A673 (cell line): ENCODE measurements at regions not wholly inside any gene's neighbourhood (a gene's known extent, or its start where the extent isn't known, plus 50 kb on each side); places are given as distances from the start of the nearest gene placed in this dataset.

Source experiments
- BruUV-seq: library from RNA; stranded (reverse); fragments of 400-500 nt; replicated peaks from 2 replicates; lab custom pipeline; 2021; lab: Mats Ljungman, UMichigan
- CTCF ChIA-PET: fragments of 300-600 bp; sonication (Branson Sonifier 250); formaldehyde crosslinking; loops from one replicate; lab custom pipeline; 2022; ENCODE audit warnings: antibody characterized with exemption; lab: Charles Lee
- POLR2A ChIA-PET: fragments of 300-600 bp; sonication (Branson Sonifier 250); formaldehyde crosslinking; loops from one replicate; lab custom pipeline; 2022; ENCODE audit warnings: antibody characterized with exemption; ENCODE audit not compliant: low non-redundant PET; lab: Charles Lee
- DNase-seq: peaks from one replicate; pipeline ENCODE4 v3.0.0-alpha.2; 2015; ENCODE audit warnings: low spot score
- H3K27ac ChIP-seq: fragments of 200-600 bp; sonication (generic); 2 replicates; pipeline ENCODE4 v1.5.1; 2016; ENCODE audit warnings: mixed run types, low read depth, mild to moderate bottlenecking, mixed read lengths, antibody characterized with exemption, low read length; ENCODE audit not compliant: poor library complexity, severe bottlenecking
- H3K27me3 ChIP-seq: fragments of 200-600 bp; sonication (generic); replicated peaks from 2 replicates; pipeline ENCODE4 v1.6.1; 2017; ENCODE audit warnings: mixed run types, low read depth, mild to moderate bottlenecking, mixed read lengths, antibody characterized with exemption, low read length; ENCODE audit not compliant: insufficient read depth, poor library complexity
- H3K36me3 ChIP-seq: fragments of 200-600 bp; sonication (generic); 2 replicates; pipeline ENCODE4 v1.6.1; 2016; ENCODE audit warnings: mixed run types, mild to moderate bottlenecking, mixed read lengths, antibody characterized with exemption, low read length; ENCODE audit not compliant: insufficient read depth, poor library complexity, severe bottlenecking
- H3K4me1 ChIP-seq: fragments of 200-600 bp; sonication (generic); 2 replicates; pipeline ENCODE4 v1.6.1; 2017; ENCODE audit warnings: mixed run types, mild to moderate bottlenecking, mixed read lengths, antibody characterized with exemption, low read length; ENCODE audit not compliant: insufficient read depth, poor library complexity, severe bottlenecking
- H3K4me3 ChIP-seq: fragments of 200-600 bp; sonication (generic); 2 replicates; pipeline ENCODE4 v1.5.1; 2016; ENCODE audit warnings: low read depth, mixed run types, mild to moderate bottlenecking, mixed read lengths, low read length; ENCODE audit not compliant: poor library complexity, severe bottlenecking
- H3K9me3 ChIP-seq: fragments of 200-600 bp; sonication (generic); 2 replicates; pipeline ENCODE4 v1.6.1; 2016; ENCODE audit warnings: mixed run types, low read depth, mild to moderate bottlenecking, mixed read lengths, antibody characterized with exemption, low read length; ENCODE audit not compliant: poor library complexity, severe bottlenecking
- EZH2 ChIP-seq: fragments of 200-600 bp; sonication (generic); IDR thresholded peaks from 2 replicates; pipeline ENCODE4 v1.6.1; 2017; ENCODE audit warnings: borderline replicate concordance, low read depth, mild to moderate bottlenecking, mixed read lengths, antibody characterized with exemption, low read length; ENCODE audit not compliant: poor library complexity, severe bottlenecking
- intact Hi-C: fragments of 100-400 bp; cut with micrococcal nuclease; formaldehyde crosslinking; loops from one replicate; pipeline ENCODE4 v1.10.0; 2022; ENCODE audit not compliant: unreplicated experiment
- TF ChIP-seq, protein P1 (sequence below): fragments of 300-800, 200-600 bp; sonication (generic); conservative IDR thresholded peaks from 2 replicates; pipeline ENCODE4 v1.5.1; 2017; ENCODE audit warnings: low read depth, mild to moderate bottlenecking, antibody characterized with exemption, low read length, moderate library complexity, mixed read lengths

DNA sequence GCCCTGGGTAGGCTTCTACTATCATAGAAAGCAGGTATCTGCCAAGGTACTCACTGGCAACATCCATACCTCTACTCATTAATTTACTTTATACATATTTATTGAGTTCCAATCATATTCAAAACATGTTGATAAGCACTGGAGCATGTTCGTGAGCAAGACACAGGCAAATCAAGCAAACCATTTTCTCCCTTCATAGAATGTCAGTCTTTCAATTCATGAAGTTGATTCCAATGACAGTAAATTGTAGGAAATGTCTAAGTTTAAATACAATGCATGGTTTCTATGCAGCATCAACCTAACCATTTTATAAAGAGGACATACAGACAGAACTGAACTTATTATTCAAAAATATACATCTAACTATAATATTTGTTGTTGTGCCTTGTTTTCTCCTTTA, 978.6 kb downstream of the CDH8 start:
- Histone ChIP-seq H3K36me3 (no peaks in the 10 kb centered on the region), H3K4me1 (no peaks in the 10 kb centered on the region), H3K4me3 (no peak overlapping the region), H3K27ac (no peak overlapping the region), H3K9me3 (no peaks in the 10 kb centered on the region), H3K27me3 (no peaks in the 10 kb centered on the region)
- POLR2A ChIA-PET = no interaction called here
- BruUV-seq = no TSS peak
- CTCF ChIA-PET = no interaction called here
- DNase-seq = no peak
- intact Hi-C loops = no loop called here
- no peak for TF ChIP-seq EZH2
- TF ChIP-seq, protein P1, sequence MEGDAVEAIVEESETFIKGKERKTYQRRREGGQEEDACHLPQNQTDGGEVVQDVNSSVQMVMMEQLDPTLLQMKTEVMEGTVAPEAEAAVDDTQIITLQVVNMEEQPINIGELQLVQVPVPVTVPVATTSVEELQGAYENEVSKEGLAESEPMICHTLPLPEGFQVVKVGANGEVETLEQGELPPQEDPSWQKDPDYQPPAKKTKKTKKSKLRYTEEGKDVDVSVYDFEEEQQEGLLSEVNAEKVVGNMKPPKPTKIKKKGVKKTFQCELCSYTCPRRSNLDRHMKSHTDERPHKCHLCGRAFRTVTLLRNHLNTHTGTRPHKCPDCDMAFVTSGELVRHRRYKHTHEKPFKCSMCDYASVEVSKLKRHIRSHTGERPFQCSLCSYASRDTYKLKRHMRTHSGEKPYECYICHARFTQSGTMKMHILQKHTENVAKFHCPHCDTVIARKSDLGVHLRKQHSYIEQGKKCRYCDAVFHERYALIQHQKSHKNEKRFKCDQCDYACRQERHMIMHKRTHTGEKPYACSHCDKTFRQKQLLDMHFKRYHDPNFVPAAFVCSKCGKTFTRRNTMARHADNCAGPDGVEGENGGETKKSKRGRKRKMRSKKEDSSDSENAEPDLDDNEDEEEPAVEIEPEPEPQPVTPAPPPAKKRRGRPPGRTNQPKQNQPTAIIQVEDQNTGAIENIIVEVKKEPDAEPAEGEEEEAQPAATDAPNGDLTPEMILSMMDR = no peak

DNA sequence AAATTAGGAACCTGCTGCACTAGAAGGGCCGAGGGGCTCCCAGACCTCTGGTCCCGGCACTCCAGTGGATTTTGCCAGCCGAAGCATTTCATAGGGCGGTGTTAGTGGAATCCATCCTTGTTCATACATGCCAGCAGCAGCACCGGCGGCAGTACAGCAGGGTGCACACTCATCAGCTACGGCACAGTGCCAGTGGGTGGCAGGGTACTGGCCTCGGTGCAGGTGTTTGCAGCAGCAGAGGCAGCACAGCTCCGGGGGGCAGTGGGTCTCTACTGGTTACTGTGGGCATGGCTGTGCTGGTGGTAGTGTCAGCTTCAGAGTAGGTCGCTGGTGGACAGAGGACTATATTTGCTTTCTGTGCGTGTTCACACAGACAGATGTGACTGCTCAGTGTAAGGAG, 985.7 kb downstream of the CDH8 start:
- H3K9me3 ChIP-seq = no peaks in the 10 kb centered on the region
- H3K27ac ChIP-seq = no peak overlapping the region
- no peak overlapping the region for H3K4me3 ChIP-seq
- ChIA-PET CTCF (no interaction called here), POLR2A (no interaction called here)
- DNase-seq = no peak
- H3K36me3 ChIP-seq = no peaks in the 10 kb centered on the region
- no peaks in the 10 kb centered on the region for H3K4me1 ChIP-seq
- H3K27me3 ChIP-seq = peaks cover 6% of the 10 kb centered on the region
- no TSS peak for BruUV-seq
- no peak for TF ChIP-seq EZH2
- TF ChIP-seq, protein P1 = no peak
- intact Hi-C loops = no loop called here

DNA sequence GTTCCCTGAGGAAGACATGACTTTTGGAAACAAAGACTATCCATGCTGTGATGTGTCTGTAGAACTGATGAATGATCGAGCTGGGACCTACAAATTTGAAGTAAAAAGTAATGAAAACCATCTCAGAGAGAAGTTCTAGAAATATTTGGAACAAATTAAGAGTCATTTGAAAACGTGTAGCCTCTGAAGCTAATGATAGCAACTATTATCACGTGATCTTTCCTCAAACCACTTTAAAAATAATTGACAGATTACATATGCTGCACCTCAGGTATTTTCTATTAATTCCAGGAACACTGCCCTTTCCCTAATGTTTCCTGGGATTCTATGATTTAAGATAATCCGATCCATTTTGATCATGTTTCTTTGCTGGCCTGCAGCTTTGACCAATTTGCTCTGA, 990.3 kb downstream of the CDH8 start:
- ChIA-PET CTCF (no interaction called here), POLR2A (no interaction called here)
- no peaks in the 10 kb centered on the region for H3K9me3 ChIP-seq
- DNase-seq = no peak
- no peaks in the 10 kb centered on the region for H3K4me1 ChIP-seq
- no TSS peak for BruUV-seq
- peaks cover 9% of the 10 kb centered on the region for H3K27me3 ChIP-seq
- H3K36me3 ChIP-seq = no peaks in the 10 kb centered on the region
- TF ChIP-seq, protein P1 = no peak
- no peak for TF ChIP-seq EZH2
- H3K4me3 ChIP-seq = no peak overlapping the region
- no peak overlapping the region for H3K27ac ChIP-seq
- intact Hi-C loops = no loop called here
